ENCODE measurements at regions not wholly inside any gene's neighbourhood (a gene's known extent, or its start where the extent isn't known, plus 50 kb on each side); places are given as distances from the start of the nearest gene placed in this dataset.
A peak's percentile ranks its signal among the peaks of the same experiment; 100 is the strongest.

DNA sequence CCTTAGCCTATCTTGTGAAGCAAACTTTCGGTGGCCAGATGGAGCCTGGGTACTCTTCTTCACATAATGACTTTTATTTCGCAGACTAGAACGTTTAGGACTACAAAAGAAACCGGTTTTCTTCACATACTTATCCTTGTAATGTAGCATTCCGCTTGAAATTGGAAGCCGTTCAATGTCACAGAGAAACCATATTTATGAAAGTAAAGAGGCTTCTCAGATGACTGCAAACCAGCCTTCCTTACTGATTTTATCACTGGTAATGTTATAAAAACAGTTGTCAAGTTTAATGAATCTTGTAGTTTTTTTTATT is 94.1 kb downstream of the PPIAL4G start (continued):
- TF ChIP-seq ZNF592 (IDR thresholded peaks at IDR 0.05) (no peak), ZBTB40 (IDR thresholded peaks at IDR 0.05) (0 out of 2 replicates have a peak, but pooled peaks have one; percentile 9), ZBTB40 (CRISPR knock-in tag; IDR thresholded peaks at IDR 0.05) (no peak), GABPA (tag; conservative IDR thresholded peaks at IDR 0.05; ENCODE audit: low read depth) (peak; percentile 73), ATF1 (CRISPR knock-in tag; IDR thresholded peaks at IDR 0.05) (no peak), ATF1 (tag; IDR thresholded peaks at IDR 0.05) (peak; percentile 68), SREBF1 (IDR thresholded peaks at IDR 0.05; ENCODE audit: borderline replicate concordance, low read depth, low read length) (no peak), EHMT2 (IDR thresholded peaks at IDR 0.05) (0 out of 2 replicates have a peak, but pooled peaks have one; percentile 48), NBN (IDR thresholded peaks at IDR 0.05; ENCODE audit: low read depth) (peak; percentile 20; the same call in 1 of the 2 replicates), SOX6 (IDR thresholded peaks at IDR 0.05) (no peak)
- TF ChIP-seq, protein P1, sequence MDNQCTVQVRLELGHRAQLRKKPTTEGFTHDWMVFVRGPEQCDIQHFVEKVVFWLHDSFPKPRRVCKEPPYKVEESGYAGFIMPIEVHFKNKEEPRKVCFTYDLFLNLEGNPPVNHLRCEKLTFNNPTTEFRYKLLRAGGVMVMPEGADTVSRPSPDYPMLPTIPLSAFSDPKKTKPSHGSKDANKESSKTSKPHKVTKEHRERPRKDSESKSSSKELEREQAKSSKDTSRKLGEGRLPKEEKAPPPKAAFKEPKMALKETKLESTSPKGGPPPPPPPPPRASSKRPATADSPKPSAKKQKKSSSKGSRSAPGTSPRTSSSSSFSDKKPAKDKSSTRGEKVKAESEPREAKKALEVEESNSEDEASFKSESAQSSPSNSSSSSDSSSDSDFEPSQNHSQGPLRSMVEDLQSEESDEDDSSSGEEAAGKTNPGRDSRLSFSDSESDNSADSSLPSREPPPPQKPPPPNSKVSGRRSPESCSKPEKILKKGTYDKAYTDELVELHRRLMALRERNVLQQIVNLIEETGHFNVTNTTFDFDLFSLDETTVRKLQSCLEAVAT (IDR thresholded peaks at IDR 0.05) = 0 out of 4 replicates have a peak, but pooled peaks of 1 of the 2 experiments have one; percentile 9

Data from K562 (cell line).